Germinal center (tissue), 1 donor: ENCODE measurements at regions not wholly inside any gene's neighbourhood (a gene's known extent, or its start where the extent isn't known, plus 50 kb on each side); places are given as distances from the start of the nearest gene placed in this dataset.

Experiments used
- DNase-seq: peaks from one replicate; pipeline ENCODE4 v3.0.0; 2012; ENCODE audit warnings: mixed read lengths, low spot score

DNA sequence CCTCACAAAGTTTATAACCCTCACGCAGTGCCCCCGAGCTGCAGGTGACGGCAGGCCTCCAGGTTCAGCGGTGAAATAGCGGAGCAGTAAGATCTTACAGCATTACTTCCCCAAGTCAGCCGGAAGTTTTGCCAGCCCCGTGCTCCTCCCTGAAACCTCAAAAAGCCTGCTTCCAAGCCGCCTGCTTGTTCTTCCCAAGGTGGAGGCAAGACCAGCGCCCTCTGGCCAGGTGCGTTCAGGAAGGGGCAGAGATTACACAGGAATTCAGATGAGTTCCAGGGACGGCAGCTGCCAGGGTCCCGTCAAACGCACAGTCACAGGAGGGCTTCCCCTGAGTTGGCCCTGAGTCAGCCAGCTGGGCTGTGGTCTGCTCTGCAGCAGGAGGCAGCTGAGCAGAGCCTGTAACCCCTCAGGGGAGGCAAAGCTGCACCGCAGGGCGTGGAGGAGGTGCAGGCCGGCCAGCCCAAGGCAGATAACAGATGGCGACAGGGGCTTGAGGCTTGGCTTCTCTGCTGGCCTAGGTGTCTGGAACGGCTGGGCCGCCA, 124.1 kb upstream of the RPS6KA2 start:
- DNase-seq = peak; percentile 33

DNA sequence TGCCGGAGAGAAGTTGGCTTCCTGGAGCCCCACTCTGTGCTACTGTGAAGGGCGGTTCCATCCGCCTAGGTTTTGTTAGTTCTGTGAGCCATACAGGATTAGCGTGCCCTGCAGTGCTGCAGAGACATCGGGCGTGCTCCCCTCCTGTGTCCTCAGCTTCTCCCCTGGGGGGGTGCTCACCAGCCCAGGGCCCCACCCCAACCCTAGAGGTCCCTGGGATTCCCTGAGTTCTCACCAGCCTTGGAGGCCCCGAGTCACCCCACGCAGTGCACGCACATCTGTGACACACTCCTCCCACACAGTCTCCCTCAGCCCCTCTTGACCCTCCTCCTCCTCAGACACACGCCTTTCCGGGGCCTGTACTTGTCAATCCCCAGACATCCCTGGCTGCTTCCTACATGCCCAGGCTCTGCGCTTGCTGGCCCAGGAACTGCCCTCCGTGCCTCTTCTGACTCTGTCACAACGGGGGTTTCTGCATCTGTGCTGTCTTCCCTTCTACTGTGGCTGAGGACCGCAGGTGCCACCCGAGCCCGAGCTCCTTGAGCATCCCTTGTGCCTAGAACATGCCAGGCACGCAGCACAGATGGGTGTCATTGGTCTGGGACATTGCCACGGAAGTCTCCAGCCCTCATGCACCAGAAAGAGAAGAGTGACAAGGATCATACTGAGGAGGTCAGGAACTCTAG, 123.2 kb upstream of the RPS6KA2 start:
- no peak for DNase-seq

DNA sequence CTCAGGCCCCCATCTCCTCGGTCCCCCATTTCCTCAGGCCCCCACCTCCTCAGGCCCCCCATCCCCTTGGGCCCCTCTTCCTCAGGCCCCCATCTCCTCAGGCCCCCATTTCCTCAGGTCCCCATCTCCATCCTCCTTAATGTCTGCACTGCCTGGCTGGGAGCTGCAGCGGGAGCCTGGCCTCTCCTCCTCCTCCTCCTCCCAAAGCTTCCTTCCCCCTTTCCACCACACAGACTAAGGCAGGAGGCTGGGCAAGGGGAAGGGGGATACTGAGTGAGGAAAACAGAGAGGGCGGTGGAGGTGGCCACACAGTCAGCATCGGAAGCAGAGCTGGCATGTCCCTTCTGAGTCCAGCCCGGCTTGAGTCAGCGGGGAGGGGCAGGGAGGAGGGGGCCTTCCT, 122.6 kb upstream of the RPS6KA2 start:
- DNase-seq = no peak

DNA sequence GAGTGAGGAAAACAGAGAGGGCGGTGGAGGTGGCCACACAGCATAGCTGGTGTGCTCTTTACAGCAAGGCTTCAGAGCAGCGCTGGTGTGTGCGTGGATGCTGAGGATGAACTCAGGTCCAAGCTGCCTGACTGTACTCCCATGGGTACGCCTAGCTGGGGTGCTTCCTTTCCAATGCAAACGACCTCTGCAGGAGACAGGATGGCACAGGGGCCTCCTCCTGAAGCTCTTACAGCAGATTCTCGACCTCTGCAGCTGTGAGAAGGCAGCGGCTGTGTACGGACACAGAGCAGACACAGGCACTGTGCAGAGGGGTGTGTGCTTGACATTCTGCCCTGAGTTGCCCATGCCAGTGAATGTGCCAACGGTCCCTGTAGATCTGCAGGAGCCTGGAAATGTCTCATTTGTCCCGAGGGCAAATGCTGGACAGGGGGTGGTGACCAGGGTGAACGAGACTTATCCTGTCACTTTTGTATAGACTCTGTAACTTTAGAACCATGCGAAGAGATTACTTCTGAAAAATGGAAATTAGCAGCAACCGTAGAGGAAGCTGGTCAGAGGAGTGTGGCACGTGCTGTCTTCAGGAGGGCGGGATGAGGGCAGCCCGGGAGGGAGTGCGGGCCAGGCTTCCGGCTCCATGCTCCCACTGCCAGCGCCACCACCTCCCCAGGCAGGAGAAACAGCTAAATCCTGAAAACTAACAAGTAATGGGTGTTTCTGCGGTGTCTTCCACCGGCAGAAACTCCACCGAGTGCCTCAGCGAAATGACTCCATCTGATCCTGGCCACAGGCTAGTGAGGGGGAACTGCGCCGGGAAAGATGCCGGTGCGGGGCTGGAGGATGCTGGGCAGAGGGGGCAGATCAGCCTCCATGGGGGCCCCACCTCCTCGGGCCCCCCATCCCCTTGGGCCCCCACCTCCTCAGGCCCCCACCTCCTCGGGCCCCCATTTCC, 120.9 kb upstream of the RPS6KA2 start:
- DNase-seq = no peak

DNA sequence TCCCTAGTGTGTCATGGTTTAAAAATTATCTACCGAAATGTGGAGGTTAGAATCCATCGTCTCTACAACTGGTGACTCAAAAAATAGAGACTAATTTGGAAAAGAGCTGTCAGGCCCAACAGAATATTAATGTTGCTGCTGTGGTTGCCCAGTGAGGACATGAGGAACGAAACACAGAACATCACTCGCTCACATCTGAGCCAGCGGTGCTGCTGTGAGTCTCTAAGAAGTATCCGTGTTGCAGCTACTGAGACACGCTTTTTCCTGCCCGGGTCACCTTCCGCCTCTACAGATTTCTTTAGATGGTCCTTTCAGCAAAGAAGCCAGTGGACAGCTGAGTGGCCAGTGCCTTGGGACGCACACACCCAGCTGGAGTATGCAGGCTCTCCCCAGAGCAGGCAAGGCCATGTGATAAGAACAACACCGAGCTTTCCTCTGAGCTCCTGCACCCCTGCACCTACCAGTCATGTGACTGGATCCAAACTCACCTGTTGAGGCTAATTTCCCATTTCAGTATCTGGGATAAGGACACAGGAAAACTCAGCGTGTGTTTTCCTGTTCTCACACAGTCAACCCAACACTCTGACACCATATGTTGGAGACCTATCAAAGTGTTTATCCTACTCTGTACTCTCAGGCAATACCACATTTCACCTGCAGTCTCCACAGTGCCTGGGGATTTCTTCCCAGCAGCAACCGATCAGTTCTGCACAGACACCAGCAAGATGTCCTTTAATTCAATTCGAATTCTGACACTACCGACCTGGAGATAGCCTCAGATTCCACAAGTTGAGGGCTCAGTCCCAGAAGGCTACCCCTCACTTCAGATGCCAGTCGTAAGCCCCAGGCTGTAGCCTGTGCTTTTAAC, 119.0 kb upstream of the RPS6KA2 start:
- DNase-seq = no peak

DNA sequence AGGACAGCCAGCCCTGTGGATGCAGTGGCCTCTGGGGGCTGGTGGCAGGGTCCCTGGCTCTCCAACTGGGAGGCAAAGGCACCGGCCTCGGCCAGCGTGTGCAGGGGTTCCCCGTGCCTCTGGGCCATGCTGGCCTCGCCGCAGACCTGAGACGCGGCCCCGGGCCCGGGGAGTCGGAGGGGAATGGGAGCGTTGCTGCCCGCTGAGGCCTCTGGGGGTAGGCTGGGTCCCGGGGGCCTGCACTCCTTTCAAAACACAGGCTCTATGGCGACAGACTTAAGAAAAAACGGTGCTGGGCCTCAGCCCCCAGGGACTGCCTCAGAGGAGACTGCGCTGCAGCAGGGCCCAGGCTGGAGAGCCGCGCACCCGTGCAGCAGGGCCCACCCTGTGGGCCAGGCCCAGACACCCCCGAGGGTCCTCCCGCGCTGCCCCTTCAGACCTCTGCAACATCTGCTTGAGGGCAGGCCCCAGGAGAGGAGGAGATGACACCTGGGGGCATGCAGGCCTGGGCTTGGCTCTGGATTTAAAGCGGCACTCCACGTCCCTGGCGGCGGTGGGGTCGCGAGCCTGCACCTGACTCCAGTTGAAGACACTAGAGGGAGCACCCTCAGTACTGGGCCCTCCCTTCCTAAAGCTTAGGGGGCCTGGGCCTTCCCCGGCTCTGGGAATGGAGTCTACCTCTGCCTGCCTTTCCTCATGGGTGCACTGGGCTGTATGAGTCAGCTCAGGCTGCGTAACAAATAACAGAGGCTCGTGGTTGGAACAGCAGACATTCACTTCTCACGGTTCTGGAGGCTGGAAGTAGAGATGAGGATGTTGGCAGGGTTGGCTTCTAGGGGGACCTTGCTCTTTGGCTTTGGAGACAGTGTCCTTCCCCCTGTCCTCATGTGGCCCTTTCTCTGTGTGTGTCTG, 117.4 kb upstream of the RPS6KA2 start:
- DNase-seq = no peak

DNA sequence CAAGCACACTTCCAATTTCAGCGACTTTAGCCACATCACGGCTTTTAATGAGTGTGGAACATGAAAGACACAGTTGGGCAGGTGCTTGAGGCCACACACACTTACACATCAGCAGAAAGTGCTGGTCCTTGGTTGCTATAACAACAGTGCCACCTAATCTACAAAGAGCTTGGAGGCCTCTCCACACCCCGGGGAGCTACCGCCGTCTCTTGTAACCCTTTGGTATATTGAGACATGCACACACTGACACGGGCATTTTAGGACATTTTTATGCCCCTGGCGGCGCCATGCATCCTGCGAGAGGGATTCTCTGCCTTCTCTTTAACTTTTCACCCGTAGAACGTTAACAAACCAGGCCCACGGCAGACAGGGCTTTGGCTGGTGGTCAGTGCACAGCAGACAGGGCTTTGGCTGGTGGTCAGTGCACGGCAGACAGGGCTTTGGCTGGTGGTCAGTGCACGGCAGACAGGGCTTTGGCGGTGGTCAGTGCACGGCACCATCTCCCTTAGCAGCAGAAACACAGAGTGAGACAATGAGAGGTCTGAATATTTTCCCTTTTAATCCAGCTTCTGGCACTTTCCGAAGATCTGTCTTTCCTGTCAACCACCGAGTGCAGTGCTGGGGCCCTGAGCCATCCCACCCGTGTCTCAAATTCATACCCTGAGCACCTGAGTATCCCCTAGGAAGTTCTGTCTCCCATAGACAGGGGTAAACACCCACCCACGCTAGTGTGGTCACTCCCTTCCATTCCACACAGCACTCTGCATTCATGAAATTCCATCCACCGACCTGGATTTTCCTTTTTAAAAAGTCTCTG, 116.6 kb upstream of the RPS6KA2 start:
- DNase-seq = no peak

DNA sequence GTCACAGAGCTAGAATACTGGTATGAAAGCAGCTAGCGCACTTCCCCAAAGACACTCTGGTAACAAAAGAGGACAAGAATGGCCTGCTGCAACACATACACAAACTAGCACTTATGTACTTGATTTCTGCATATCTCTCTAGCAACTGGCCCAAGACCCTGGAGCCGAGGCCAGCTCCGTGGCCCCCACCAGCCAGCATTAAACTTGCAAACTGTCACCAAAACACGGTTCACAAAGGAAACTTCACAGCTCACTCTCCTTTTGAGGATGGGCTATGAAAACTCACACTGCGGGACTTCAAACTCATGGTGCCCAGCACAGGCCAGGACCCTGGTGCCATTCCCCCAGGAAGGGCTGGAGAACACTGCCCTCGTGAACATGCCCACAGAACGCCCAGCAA, 115.9 kb upstream of the RPS6KA2 start:
- no peak for DNase-seq

DNA sequence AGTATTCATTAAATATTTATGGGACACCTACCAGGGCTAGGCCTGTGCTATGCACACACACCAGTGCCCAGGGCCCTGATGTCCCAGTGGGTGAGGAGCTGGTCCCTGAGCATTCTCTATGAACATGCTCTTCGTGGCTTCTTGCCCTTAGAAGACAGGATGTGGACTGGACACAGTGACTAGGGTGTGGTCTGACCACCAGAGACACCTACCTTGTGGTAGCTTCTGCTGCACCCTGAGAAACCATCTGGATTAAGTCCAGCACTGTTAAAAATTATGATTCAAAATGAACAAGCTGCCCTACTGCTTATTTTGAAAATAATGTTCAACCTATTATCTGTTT, 112.9 kb upstream of the RPS6KA2 start:
- DNase-seq = no peak

DNA sequence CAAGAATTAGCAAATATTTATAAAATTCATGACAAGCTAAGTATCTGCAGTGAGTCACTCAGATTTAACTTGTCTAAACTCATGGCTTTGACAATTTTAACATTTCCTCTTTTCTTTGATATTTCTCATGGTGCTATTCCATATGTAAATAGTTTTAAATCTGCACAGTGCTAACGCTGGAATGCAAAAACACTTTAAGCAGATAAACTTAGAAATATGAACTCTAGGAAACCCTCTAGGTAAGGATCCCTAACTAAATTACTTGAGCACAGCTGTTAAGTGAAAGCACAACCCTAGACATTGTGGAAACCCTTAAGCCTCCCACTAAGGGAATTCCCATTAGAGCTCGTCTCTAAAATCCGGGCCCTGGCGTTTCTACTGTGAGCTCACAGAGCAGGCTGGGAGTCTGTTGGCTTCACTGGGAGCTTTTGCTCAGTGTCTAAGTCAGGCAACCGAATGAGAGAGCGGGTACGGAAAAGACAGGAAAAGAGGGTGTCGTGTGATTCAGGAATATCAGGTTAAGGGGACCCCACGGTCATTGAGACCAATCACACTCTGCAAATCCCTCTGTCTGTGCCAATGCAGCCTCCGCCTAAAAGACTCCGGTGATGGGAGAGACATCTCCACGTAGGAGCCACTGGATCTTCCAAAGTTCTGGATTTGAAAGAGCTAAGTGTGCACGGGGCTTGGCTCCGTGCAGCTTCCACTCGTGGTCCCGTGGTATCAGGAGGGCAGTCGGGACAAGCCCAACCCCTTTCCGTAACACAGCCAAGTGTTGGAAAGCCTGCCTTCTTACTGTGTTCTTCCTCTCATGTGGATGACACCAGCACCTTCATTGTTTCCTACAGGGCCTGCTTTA, 112.3 kb upstream of the RPS6KA2 start:
- no peak for DNase-seq

DNA sequence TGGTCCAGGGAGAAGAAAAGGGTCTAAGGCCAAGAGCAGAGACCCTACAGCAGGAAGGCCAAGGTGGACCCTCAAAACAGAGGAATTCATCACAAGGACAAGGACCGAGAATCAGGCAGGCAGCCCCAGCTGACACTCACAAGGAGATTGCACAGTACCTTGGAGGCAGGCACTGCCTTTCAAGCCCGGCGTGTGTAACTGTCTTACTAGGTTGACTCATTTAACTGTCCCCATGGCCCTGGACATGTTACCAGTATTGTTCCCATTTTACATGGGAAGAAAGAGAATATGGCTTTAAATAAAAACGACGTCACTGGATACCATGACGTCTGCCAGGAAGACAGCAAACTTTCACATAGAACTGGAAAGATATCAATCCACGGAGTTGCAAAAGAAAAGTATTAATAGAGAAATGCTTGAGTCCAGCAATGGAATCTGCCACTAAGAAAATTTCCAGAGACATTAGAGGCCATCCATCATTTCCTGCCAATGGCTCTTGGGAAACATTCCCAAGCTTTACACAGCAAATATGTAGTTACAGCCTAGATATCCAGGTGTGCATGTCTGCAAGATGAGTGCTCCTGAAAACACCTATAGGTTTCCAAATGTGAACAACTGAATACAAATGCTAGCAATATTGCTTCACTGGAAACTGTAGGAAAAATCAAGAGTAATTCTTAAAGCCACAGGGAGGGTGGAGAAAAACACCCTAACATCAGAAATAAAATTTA, 111.5 kb upstream of the RPS6KA2 start:
- no peak for DNase-seq

DNA sequence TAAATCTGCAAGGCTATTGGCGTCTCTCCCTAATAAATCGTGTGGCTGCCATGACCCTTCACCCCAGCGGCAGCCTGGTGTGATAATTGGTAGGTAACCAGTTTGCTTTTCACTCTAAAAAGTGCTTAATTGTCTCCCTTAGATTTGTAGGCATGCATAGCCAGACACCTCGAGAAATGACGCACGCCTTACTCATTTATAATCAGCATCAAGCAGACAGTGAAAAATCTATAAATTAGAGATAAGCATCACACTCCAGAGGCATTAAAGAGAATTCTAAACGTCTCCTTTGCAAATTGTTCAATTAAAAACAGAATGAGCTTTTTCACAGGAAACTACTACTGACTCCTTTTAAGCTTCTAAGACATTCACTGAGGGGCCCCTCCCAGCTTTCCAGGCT, 110.2 kb upstream of the RPS6KA2 start:
- no peak for DNase-seq

DNA sequence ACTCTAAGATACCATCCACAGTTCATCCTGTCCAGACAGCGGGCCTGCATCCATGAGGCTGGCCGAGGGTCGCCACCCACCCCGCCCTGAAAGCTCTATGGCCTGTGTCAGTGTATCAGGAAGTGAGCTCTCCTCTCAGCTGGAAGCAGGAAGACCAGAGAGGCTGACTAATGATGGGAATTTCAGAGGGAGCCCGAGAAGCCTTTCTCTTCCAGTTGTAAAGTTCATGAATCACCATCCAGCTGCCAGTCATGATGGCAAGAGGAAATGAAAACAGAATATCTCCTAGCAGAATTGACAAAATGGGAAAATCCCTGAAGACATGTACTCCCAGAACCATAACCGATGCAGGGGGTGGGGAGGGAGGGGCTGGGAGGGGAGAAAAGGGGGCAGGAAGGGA, 109.6 kb upstream of the RPS6KA2 start:
- DNase-seq = no peak

DNA sequence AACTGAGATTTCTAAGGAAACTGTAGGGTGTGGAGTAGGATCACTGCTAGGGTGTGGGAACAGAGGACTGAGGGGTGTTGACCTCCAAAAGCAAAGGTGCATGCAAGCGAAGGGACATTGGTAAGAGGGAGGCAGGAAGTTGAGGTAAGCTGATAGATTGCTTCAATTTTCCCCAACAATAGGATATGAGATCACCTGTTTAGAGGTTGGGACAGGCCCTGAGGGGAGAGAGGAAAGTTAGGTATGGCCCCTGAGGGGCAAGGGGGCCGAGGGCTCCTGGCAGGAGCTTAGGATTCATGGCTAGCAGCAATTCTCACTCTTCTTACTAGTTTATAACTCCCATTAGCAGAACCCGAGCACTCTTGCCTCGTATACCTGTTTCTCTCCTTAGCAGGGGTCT, 106.8 kb upstream of the RPS6KA2 start:
- DNase-seq = no peak

DNA sequence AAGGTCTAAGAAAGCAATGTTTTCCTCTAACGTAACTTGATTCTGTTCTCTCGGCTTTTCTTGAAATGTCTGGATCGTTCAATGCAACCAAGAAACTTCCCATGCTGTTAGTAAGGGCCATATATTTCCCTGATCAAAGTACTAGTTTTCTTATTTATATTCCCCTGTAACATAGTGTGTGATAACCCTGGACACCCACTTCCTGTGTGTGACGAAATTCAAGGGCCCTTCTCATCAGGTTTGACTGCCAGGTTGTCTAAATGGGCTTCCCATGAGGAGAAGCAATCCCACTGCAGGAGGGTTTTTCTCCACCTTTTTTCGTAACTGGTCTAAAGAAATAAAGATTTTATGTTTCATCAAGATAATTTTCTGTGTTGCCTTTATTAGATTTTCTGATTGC, 102.6 kb upstream of the RPS6KA2 start:
- DNase-seq = no peak

DNA sequence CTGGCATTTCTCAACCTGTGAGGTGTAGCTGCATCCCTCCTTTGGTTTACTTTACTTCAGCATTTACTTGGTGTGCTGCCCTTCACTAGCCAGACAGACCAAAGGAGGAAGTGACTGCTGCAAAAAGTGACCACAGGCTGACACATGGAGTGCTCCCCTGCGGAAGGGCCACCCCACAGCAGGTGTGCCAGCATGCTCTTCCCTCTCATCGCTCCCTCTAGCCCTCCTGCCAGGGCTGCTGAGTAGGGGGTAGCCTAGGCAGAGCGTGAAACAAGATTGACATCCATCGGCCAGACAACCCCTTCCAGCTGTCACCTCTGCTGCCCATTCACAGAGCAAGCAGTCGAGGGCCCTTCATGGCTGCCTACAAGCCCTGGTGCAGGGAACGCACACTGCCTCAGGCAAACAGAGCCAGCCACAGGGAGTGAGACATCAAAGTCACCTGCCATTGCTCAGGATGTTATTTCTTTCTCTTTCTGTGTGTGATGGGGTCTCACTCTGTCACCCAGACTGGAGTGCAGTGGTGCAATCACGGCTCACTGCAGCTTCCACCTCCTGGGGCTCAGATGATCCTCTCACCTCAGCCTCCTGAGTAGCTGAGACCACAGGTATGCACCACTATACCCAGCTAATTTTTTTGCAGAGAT, 102.0 kb upstream of the RPS6KA2 start:
- DNase-seq = no peak

DNA sequence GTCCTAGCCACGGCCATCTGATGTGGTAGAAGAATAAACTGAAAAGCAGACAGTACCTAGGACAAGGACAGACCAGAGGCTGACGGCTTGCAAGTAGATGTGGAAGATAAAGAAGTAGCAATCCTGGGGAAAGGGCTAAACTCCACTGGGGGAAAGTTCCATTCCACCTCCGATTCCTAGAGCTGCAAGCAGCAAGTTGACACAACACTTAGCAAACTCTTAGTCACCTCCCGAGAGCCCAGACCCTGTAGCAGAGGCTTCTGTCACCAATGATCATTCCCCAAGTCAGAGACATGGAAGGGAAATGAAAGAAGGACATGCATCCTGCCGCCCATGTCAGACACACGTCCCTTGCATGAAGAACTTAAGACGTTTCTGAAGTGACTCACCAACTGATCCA, 99.2 kb upstream of the RPS6KA2 start:
- no peak for DNase-seq

DNA sequence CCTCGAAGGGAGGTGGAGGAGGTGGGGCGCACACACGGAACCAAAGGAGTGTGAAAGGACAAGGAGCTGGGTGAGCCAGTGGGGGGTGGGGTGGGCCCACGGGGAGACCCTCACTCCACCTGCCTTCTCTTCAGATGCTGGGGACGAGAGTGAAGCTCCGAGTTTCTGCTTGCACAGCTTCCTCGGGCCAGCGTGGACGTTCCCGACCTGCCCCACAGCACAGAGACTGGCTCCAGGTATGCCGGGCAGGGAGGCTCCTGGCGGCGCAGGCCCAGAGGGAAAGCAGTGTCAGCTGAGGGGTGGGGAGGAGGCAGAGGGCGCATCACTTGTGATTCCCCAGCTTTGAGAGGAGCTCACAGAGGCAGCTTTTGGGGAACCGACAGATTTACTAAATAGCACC, 98.5 kb upstream of the RPS6KA2 start:
- no peak for DNase-seq
